Upper lobe of right lung (tissue), 1 donor: ENCODE measurements at regions not wholly inside any gene's neighbourhood (a gene's known extent, or its start where the extent isn't known, plus 50 kb on each side); places are given as distances from the start of the nearest gene placed in this dataset.
A peak's percentile ranks its signal among the peaks of the same experiment; 100 is the strongest.

Experiments used
- ATAC-seq: fragments of 200-7000 bp; cut with Tn5 transposase; one replicate; pipeline ENCODE4 v1.9.1; 2020; ENCODE audit warnings: mild to moderate bottlenecking, moderate library complexity
- DNase-seq: peaks from one replicate; pipeline ENCODE4 v3.0.0-alpha.2; 2020
- H3K27ac ChIP-seq: fragments of 200-600 bp; one replicate; pipeline ENCODE4 v1.8.0; 2022
- H3K27me3 ChIP-seq: fragments of 200-600 bp; one replicate; pipeline ENCODE4 v1.8.0; 2022; ENCODE audit warnings: mild to moderate bottlenecking
- H3K36me3 ChIP-seq: fragments of 200-600 bp; one replicate; pipeline ENCODE4 v1.8.0; 2022
- H3K4me1 ChIP-seq: fragments of 200-600 bp; one replicate; pipeline ENCODE4 v1.8.0; 2022
- H3K4me3 ChIP-seq: fragments of 200-600 bp; one replicate; pipeline ENCODE4 v1.8.0; 2022; ENCODE audit warnings: mild to moderate bottlenecking
- H3K9me3 ChIP-seq: fragments of 200-600 bp; one replicate; pipeline ENCODE4 v1.8.0; 2022
- intact Hi-C: fragments of 100-400 bp; cut with DNase I; formaldehyde crosslinking; loops from one replicate; pipeline ENCODE4 v1.11.0; 2022
- TF ChIP-seq, protein P1 (sequence below): fragments of 200-600 bp; IDR thresholded peaks from one replicate; pipeline ENCODE4 v1.8.0; 2022; ENCODE audit warnings: antibody characterized with exemption
- donor health status: DM: no; HTN: yes; CAD: no; lungs with severe emphysema.

DNA sequence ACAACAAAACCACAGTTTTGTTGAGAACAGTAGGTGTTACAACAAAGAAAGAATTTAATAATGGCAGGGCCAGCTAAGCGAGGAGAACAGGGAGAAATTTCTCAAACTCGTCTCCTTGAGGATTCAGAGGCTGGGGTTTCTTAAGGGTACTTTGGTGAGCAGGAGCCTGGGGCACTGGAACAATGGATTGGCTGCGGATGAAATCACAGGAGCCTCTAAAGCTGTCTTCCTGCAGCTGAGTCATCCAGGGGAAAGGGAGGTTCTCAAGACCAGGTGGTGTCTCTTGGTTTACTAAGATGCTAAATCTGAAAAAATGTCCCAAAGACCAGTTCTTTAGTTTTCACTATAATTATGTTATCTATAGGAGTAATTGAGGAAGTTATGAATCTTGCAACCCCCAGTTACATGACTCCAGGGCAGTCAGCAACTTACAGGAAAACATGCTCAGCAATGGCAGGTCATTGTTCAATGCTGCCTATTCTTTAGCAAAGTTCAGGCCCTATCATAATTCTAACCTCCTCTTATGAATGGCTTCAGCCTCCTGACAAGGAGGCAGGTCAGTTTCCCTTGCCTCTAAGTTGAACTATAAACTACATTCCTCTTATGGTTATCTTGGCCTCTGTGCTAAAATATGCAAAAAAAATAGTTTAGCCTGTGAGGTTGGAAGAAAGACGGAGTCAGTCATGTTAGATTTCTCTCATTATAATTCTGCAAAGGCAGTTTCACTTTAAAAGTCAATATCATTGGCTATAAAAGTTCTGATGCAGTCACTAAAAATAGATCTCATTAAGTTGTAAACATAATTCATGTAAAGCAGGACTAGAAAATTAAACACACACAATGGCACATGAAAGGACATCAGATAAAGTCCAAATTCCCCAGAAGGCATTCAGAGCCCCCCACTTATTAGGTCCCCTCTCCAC, 63.3 kb upstream of the CKS2 start:
- Histone ChIP-seq H3K4me1 (no peaks in the 10 kb centered on the region), H3K9me3 (no peaks in the 10 kb centered on the region), H3K27ac (no peak overlapping the region), H3K36me3 (no peaks in the 10 kb centered on the region), H3K27me3 (no peaks in the 10 kb centered on the region), H3K4me3 (no peak overlapping the region)
- DNase-seq (no peak), ATAC-seq (no peak)
- intact Hi-C loops, result no loop called here
- TF ChIP-seq, protein P1, sequence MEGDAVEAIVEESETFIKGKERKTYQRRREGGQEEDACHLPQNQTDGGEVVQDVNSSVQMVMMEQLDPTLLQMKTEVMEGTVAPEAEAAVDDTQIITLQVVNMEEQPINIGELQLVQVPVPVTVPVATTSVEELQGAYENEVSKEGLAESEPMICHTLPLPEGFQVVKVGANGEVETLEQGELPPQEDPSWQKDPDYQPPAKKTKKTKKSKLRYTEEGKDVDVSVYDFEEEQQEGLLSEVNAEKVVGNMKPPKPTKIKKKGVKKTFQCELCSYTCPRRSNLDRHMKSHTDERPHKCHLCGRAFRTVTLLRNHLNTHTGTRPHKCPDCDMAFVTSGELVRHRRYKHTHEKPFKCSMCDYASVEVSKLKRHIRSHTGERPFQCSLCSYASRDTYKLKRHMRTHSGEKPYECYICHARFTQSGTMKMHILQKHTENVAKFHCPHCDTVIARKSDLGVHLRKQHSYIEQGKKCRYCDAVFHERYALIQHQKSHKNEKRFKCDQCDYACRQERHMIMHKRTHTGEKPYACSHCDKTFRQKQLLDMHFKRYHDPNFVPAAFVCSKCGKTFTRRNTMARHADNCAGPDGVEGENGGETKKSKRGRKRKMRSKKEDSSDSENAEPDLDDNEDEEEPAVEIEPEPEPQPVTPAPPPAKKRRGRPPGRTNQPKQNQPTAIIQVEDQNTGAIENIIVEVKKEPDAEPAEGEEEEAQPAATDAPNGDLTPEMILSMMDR, result no peak

DNA sequence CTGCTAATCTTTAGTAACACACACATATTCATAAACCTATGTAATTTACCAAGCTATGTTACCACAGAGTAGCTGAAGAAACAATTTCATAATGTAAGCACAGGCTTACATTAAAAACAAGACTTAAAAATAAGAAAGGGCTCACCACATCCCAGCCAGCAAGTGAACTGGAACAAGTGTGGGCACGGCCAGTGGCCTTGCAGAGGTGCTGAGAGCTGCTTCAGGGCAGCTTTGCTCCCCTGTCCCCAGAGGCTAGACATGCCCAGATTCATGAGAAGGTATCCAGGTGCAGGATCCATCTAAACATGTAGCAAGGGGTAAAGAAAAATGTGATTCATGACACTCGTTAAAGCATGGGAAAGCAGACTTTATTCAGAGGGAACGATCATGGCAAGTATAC, 62.0 kb upstream of the CKS2 start:
- no peaks in the 10 kb centered on the region for H3K36me3 ChIP-seq
- H3K9me3 ChIP-seq, result no peaks in the 10 kb centered on the region
- no peak overlapping the region for H3K27ac ChIP-seq
- H3K4me3 ChIP-seq, result no peak overlapping the region
- H3K27me3 ChIP-seq, result no peaks in the 10 kb centered on the region
- DNase-seq, result no peak
- intact Hi-C loops, result no loop called here
- no peak for ATAC-seq
- no peaks in the 10 kb centered on the region for H3K4me1 ChIP-seq
- TF ChIP-seq, protein P1, result no peak

DNA sequence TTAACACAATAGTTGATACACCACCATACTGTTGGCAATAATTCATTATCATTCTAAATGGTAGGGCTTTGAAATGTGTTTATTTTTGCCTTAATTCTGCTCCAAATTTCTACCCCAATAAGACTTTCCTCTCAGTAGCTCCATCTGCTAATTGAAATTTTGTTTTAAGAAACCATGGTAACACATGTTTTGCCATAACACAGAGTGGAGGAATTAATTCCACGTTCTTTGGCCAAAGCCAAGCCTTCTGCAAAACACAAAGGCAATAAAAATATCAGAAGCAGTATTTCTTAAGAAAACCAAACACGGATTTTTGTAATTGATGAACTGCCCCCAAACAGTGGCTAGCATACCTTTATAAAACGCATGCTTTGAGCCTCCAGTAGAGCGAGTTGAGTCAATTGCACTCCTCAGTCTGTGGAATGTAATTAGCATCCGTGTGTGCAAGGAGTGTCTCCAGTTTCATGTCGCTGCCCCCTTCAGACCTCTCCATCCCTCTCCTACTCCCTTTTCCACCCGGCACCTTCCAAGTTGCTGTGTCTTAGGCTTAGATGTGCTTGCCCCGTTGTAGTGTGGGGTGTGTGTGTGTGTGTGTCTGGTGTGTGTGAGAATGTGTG, 58.2 kb upstream of the CKS2 start:
- H3K4me1 ChIP-seq, result no peaks in the 10 kb centered on the region
- no peak for DNase-seq
- TF ChIP-seq, protein P1, result no peak
- H3K4me3 ChIP-seq, result no peak overlapping the region
- H3K36me3 ChIP-seq, result no peaks in the 10 kb centered on the region
- H3K27me3 ChIP-seq, result no peaks in the 10 kb centered on the region
- intact Hi-C loops, result no loop called here
- no peak overlapping the region for H3K27ac ChIP-seq
- H3K9me3 ChIP-seq, result no peaks in the 10 kb centered on the region
- ATAC-seq, result peak; percentile 63

DNA sequence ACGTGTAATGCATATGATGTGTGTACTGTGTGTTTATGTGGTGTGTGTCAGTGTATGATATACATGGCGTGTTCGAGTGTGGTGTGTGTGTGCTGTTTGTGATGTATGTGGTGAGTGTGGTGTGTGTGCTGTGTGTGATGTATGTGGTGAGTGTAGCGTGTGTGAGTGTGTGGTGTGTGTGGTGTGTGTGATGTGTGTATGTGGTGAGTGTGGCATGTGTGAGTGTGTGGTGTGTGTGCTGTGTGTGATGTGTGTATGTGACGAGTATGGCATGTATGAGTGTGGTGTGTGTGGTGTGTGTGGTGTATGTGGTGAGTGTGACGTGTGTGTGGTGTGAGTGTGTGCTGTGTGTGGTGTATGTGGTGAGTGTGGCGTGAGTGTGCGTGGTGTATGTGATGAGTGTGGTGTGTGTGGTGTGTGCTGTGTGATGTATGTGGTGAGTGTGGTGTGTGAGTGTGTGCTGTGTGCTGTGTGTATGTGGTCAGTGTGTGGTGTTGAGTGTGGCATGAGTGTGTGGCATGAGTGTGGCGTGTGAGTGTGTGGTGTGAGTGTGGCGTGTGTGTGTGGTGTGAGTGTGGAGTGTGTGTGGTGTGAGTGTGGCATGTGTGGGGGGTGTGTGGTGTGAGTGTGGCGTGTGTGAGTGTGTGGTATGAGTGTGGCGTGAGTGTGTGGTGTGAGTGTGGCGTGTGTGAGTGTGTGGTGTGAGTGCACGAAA, 56.8 kb upstream of the CKS2 start:
- TF ChIP-seq, protein P1, result no peak
- Histone ChIP-seq H3K27ac (no peak overlapping the region), H3K4me3 (no peak overlapping the region), H3K4me1 (no peaks in the 10 kb centered on the region), H3K27me3 (no peaks in the 10 kb centered on the region), H3K36me3 (no peaks in the 10 kb centered on the region), H3K9me3 (no peaks in the 10 kb centered on the region)
- ATAC-seq, result peak; percentile 8
- intact Hi-C loops, result no loop called here
- DNase-seq, result no peak

- intact Hi-C loops, result no loop called here
- no peak overlapping the region for H3K27ac ChIP-seq
- no peak overlapping the region for H3K4me3 ChIP-seq
- DNase-seq (no peak), ATAC-seq (no peak)
- no peaks in the 10 kb centered on the region for H3K27me3 ChIP-seq
- H3K36me3 ChIP-seq, result no peaks in the 10 kb centered on the region
- TF ChIP-seq, protein P1, result no peak
- H3K9me3 ChIP-seq, result no peaks in the 10 kb centered on the region
- H3K4me1 ChIP-seq, result no peaks in the 10 kb centered on the region
Observed at GRCh38 chr9:89254773-89255125, 56.2 kb upstream of the CKS2 start.
